PC-9 (cell line): ENCODE measurements at regions not wholly inside any gene's neighbourhood (a gene's known extent, or its start where the extent isn't known, plus 50 kb on each side); places are given as distances from the start of the nearest gene placed in this dataset.

Source experiments
- CTCF ChIP-seq: fragments of 200-600 bp; sonication (generic); conservative IDR thresholded peaks from 2 replicates; pipeline ENCODE4 v1.6.1; 2017; ENCODE audit warnings: mixed run types, antibody characterized with exemption, mild to moderate bottlenecking, moderate library complexity
- EZH2 ChIP-seq: fragments of 200-600 bp; sonication (generic); IDR thresholded peaks from 2 replicates; pipeline ENCODE4 v1.8.0; 2017; ENCODE audit warnings: antibody characterized with exemption, low read depth

GRCh38 chr12:103105971-103106597, 148.6 kb downstream of the ASCL1 start:
- TF ChIP-seq CTCF: no peak
- no peak for TF ChIP-seq EZH2
